GM21717 (cell line): ENCODE measurements at regions not wholly inside any gene's neighbourhood (a gene's known extent, or its start where the extent isn't known, plus 50 kb on each side); places are given as distances from the start of the nearest gene placed in this dataset.
"Not testable (repeated sequence)": the region's sequence is repeated elsewhere in the genome, so short reads cannot be mapped to it uniquely, and the experiment has no call there.

ENCODE experiments used
- ATAC-seq: cut with Tn5 transposase; IDR thresholded peaks from one replicate; pipeline ENCODE4 v1.9.1; 2021; ENCODE audit warnings: mild to moderate bottlenecking, moderate library complexity; ENCODE audit not compliant: unreplicated experiment

- not testable (repeated sequence) for ATAC-seq
Observed at GRCh38 chr11:115967203-115967602, 463.0 kb upstream of the CADM1 start.

- ATAC-seq, result no peak
Observed at GRCh38 chr11:115965767-115966504, 461.7 kb upstream of the CADM1 start.

- no peak for ATAC-seq
Observed at GRCh38 chr11:115964091-115964490, 459.9 kb upstream of the CADM1 start.

GRCh38 chr11:115963156-115963555 lies 458.9 kb upstream of the CADM1 start:
- ATAC-seq, result no peak

GRCh38 chr11:115961159-115962003 lies 457.2 kb upstream of the CADM1 start:
- no peak for ATAC-seq

- ATAC-seq, result no peak
Observed at GRCh38 chr11:115959081-115959486, 454.9 kb upstream of the CADM1 start.

- no peak for ATAC-seq
Observed at GRCh38 chr11:115958089-115959000, 454.1 kb upstream of the CADM1 start.

- ATAC-seq, result no peak
Observed at GRCh38 chr11:115955803-115956202, 451.6 kb upstream of the CADM1 start.

- ATAC-seq, result no peak
Observed at GRCh38 chr11:115950660-115951059, 446.4 kb upstream of the CADM1 start.

GRCh38 chr11:115944596-115944995 lies 440.4 kb upstream of the CADM1 start:
- ATAC-seq, result no peak

- ATAC-seq, result no peak
Observed at GRCh38 chr11:115942011-115942410, 437.8 kb upstream of the CADM1 start.

GRCh38 chr11:115941481-115941993 lies 437.3 kb upstream of the CADM1 start:
- no peak for ATAC-seq

- ATAC-seq, result no peak
Observed at GRCh38 chr11:115941044-115941443, 436.8 kb upstream of the CADM1 start.

GRCh38 chr11:115939731-115940421 lies 435.7 kb upstream of the CADM1 start:
- no peak for ATAC-seq

- no peak for ATAC-seq
Observed at GRCh38 chr11:115939104-115939730, 435.0 kb upstream of the CADM1 start.

- no peak for ATAC-seq
Observed at GRCh38 chr11:115933564-115933963, 429.3 kb upstream of the CADM1 start.

GRCh38 chr11:115931548-115932083 lies 427.4 kb upstream of the CADM1 start:
- no peak for ATAC-seq

- peak; percentile 33 for ATAC-seq
Observed at GRCh38 chr11:115930886-115931547, 426.8 kb upstream of the CADM1 start.

GRCh38 chr11:115930291-115930690 lies 426.1 kb upstream of the CADM1 start:
- no peak for ATAC-seq
